Activated CD4-positive, alpha-beta T cell treated with anti-CD3 and anti-CD28 coated beads, Interleukin-2, Interleukin-6, amounts not matched to agents 100 ng/mL and 50 ng/mL, durations not matched to agents 16 hours and 8 hours (primary cell): ENCODE measurements at regions not wholly inside any gene's neighbourhood (a gene's known extent, or its start where the extent isn't known, plus 50 kb on each side); places are given as distances from the start of the nearest gene placed in this dataset.

ENCODE experiments used
- DNase-seq: peaks from one replicate; pipeline ENCODE4 v3.0.0-alpha.2; 2020

DNA sequence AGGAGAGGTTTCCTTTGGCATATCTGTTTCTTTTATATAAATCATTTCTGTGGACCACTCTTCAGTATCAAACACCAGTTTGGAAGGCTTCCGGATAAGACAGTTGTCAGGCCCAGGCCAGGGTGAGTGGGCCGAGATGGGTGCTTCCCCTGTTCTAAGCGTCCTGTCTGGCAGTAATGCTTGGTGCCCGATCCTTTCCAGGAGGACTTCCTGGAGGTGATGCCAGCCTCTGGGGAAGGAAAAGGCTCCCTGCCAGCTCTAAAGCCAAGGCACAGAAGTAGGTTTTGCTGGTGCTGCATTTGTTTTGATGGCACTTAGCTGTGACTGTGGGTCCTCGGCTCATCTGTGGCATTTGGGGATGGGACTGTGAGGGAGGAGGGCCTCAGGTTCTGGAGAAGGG lies 124.4 kb upstream of the RTL1 start:
- DNase-seq, result no peak

- no peak for DNase-seq
These were observed 125.6 kb upstream of the RTL1 start for GRCh38 chr14:101028971-101029667.

GRCh38 chr14:101029668-101030290 lies 126.3 kb upstream of the RTL1 start:
- no peak for DNase-seq

DNA sequence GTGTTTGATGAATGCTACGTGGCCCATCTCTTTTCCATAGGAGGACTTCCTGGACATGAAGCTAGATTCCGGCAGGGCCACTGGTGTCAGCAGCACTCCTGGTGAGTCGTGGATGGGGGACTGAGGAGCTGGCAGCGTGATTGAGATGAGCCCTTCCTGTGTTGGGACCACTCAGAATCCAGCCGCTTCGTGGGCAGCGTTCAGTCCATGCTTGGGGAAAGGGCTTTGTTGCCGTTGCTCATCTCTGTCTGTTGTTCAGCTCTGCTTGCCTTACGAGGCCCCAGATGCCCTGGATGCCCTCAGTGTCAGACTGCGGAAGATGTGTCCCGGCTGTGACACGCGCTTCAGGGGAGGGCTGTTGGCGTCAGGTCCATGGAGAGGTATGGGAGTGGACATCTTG lies 127.1 kb upstream of the RTL1 start:
- DNase-seq, result no peak

DNA sequence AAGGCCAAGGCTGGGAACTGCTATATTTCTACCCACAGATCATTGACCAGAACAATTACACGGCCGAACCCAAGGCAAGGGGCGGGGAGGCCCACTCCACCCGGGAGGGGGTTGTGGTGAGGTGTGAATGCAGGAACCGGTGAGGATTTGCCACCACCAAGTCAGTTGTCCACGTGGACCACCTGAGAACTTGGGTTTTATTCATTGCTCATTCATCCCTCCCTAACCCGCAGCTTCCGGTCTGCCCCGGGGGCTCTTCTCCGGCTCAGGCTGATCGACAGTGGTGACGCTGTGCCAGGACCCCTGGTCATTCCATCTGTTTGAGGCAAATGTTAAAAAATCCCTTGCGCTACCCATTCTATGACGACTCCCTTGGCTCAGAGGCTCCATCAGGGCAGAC lies 127.7 kb upstream of the RTL1 start:
- DNase-seq, result no peak

DNA sequence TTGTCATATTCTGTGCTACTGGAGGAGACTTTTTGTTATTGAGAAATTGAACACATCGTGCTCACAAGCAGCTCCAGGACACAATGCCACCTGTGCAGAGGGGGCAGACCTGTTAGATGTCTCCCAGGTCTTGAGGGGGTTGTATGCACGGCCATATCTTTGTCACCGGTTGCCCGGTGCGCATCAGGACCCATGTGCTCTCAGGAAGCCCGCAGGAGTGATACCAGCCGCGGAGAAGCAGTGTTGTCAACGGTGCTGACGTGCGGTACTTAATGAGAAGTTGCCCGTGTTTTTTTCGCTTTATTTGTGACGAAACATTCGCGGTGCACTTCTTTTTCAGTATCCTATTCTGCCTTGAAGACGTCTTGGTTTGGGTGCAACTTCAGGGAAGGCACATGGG lies 128.2 kb upstream of the RTL1 start:
- DNase-seq, result no peak

- no peak for DNase-seq
These were observed 128.9 kb upstream of the RTL1 start for GRCh38 chr14:101032433-101032832.

DNA sequence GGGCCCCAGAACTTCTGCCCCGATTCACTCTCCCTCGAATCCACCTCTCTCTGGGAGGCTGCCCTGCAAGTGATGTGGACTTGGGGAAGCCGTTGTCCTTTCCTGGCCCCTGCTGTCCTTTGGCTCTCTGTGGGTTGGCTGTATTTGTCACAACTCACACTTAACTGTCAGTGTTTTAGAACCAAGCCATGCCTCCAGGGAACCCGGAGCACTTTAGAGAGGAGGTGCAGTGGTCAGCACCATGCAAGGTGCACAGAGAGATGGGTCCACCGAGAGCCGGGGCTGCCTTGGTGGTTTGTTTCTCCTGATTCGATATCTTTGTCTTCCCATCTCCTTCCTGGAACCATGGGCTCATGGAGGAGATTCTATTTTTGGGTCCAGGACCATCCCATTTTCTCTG lies 129.5 kb upstream of the RTL1 start:
- no peak for DNase-seq

DNA sequence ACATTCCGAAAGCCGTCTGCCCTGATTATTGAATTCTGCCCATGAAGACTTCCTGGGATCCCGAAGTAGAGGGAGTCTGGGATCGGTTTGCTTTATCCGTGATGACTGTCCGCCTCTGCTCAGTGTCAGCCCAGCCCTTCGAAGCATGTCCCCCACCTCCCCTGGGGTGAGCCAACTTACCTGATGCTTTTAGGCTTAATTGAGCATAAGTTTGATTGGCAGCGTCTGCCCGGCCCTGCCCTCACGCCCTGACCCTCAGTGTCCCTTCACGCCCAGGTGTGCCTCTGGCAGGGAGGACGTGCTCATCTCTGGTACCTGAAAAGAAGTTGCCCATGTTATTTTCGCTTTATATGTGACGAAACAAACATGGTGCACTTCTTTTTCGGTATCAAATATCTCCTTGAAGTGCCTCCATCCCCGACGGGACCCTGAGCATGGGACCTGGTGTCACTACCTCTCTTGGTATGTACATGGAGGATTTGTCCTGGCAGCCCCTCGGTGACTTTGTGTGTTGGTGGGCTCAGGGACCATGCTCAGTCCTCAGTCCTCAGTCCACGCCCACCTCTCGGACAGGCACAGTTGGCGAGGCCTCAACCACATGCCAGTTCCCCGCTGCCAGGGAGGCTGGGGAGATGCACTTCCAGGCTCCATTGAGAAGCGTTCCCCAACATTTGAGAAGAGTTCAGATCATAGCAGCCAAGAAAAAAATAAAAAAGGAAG lies 130.1 kb upstream of the RTL1 start:
- no peak for DNase-seq

GRCh38 chr14:101034986-101035385 lies 131.5 kb upstream of the RTL1 start:
- DNase-seq, result no peak

- no peak for DNase-seq
These were observed 132.1 kb upstream of the RTL1 start for GRCh38 chr14:101035466-101036225.

GRCh38 chr14:101037021-101037817 lies 133.7 kb upstream of the RTL1 start:
- no peak for DNase-seq

DNA sequence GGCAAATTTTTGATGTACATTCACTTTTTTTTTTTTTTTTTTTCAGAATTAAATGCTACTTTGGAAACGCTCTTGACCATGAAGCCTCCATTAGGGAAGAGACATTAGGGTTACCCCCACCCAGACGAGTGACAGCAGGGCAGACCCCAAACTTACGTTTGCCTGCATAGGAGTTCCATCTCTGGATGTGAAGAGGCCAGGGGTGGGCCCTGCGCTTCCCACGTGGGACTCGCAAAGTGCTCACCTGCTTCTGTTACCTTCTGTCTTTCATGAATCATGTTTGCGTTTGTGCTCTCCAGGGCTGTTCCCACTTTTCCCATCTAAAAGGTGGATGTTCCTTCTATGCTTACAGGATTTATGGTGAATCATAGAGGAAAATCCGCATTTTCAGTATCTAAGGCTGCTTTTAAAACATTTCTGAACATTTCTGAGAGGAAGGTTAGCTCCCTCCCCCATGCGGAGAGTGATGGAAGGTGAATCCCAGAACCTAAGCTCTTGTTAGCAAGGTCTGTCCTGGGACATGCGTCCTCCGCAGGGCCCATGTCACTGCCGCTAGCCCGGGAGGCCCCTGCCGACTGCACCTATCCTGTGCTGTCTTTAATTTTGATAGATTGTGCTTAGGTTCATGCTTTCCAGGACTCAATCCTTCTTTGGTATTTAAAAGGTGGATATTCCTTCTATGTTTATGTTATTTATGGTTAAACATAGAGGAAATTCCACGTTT lies 135.7 kb upstream of the RTL1 start:
- DNase-seq, result no peak

DNA sequence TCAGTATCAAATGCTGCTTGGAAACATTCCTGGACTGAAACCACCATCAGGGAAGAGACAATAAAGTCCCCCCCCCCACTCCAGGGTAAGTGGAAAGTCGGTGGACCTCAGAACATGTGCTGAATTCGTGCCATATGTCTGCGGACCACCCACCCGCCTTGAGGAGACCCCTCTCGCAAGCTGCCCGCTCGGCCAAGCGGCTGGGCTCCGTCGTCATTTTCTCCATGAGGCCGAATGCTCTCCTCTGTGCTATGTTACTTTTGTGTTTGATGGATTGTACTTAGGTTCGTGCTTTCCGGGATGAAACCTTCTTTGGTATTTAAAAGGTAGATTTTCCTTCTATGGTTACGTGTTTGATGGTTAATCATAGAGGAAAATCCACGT lies 136.2 kb upstream of the RTL1 start:
- no peak for DNase-seq

DNA sequence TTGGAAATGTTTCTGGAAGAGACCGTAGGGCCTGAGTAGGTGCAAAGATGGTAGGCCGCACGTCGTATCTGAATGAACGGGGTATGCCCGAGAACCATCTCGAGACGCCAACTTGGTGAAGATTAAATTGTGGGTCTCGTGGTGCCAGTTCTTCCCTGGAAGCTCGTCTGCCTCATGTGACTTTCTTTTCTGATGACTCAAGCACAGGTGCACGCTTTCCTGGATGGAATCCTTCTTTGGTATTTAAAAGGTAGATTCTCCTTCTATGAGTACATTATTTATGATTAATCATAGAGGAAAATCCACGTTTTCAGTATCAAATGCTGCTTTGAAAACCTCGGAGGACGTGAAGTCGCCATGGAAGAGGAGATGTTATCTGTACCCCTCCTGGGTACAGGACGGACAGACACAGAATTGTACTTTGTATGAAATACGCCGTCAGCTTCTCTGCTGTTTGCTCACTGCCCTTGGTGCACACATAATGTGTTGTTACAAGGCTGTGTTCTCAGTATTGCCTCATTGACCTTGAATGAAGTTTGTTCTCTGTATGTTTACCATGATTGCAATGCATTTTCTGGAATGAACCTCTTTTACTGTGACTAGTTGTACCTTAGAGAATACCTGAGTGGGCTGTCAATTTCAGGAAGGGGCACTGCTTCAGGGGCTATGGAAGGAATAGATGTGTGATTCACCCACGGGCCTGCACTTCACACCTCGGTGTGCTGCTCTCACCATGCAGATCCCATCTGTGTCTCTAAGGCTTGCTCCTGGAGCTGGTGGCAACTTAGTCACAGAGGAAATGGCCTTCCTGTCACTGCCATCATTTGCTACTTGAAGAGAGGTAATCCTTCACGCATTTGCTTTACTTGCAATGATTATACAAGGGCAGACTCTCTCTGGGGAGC lies 137.3 kb upstream of the RTL1 start:
- DNase-seq, result no peak

GRCh38 chr14:101043891-101044290 lies 140.4 kb upstream of the RTL1 start:
- no peak for DNase-seq

DNA sequence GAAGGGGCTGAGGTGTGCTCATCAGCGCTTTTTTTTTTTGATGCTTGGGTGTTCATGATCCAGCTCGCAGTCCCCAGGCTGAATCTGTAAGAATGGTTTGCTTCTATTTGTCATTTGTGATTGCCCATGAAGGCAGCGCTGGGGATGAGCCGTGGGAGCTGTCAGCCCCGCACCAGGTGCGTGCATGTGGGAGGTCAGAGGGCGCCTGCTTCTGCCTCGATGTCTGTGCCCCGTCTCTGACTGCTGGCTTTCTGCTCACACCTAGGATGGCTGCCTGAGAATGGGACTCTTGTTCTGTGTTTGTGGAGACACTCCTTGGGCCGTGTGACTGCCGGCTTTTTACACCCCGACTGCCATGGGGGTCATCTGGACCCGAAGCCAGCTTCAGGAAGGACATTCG lies 141.2 kb upstream of the RTL1 start:
- no peak for DNase-seq

DNA sequence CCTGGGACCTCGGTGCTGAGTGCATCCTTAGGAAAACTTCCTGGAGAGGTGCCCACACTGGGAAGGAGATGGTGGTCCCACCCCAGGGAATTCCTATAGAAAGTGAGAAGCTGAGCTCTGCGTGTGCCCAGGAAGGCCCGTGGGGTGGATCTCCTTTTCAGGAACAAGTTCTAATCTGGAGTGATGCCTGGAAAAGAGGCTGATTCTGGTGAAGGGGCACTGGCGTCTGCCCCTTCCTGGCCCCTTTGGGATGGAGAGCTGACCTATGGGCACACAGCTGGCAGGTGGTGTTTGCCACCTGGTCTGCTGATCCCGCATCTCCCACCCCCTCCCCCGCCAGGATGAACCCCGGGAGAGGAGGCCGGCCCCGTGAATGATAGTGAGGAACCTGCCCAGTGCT lies 142.0 kb upstream of the RTL1 start:
- DNase-seq, result no peak

DNA sequence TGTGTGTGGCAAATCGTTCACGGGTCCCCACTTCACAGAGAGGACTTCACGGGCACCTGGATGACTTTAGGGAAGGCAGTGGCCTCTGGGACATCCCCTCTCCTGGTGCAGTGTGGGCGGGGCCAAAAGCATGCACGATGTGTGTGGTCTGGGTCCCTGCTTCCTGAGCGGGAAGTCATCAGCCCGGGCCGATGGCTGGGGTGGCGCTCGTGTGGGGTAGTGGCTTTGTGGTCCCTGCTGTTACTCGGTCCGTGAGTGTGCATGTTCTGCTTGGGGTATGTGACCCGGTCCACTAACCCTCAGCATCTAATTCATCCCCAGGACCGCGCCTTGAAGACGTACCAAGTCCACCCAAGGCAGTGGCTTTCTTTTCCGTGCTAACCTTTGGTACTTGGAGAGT lies 142.5 kb upstream of the RTL1 start:
- DNase-seq, result no peak

GRCh38 chr14:101047326-101047725 lies 143.8 kb upstream of the RTL1 start:
- DNase-seq, result no peak

GRCh38 chr14:101048766-101049165 lies 145.2 kb upstream of the RTL1 start:
- no peak for DNase-seq
